NCI-H146 treated with DMSO at 0.1 percent for 48 hours (cell line): ENCODE measurements at regions not wholly inside any gene's neighbourhood (a gene's known extent, or its start where the extent isn't known, plus 50 kb on each side); places are given as distances from the start of the nearest gene placed in this dataset.

ENCODE experiments used
- DNase-seq: peaks from one replicate; lab custom pipeline; 2025; ENCODE audit not compliant: unreplicated experiment; lab: John Stamatoyannopoulos, UW

- no peak for DNase-seq
Measured at GRCh38 chr3:182527745-182528144, 265.6 kb upstream of the ATP11B start.

DNA sequence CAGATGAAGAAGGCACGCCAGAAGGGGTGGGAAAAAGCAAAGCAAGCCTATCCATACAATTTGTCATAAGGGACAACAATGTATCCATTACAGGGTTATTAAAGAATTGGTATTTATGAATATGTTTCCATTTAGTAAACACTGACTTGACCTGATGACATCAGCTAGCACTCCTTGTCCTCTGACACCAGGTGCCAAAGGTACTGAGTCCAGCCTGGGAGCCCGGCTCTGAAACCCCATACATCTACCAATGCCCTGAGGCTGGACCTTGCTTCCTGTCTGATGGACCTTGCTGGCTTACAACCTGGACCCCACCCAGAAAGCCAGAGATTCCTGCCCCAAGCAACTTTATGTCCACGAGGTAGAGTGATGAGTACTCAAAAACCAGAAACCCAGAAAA is 263.0 kb upstream of the ATP11B start:
- DNase-seq: no peak

- peak; percentile 35 for DNase-seq
Measured at GRCh38 chr3:182533394-182533793, 259.9 kb upstream of the ATP11B start.

- DNase-seq: no peak
Measured at GRCh38 chr3:182544542-182544941, 248.8 kb upstream of the ATP11B start.

DNA sequence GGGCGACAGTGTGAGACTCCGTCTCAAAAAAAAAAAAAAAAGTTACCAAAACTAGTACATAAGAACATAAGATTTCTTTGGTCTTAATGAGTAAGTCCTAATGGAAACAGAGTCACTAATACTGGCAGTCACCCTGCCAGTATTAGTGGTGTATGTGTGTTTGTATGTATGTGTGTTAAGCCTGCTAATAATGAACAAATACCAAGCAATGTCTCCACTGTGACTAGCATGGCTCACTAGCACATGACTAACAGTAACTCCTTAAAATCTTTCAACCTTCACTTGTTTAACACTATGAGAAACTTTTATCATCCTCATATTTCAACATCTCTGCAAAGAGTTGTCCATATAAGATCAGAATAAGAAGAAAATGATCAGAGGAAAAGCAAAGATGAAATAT is 231.0 kb upstream of the ATP11B start:
- DNase-seq: no peak

- no peak for DNase-seq
Measured at GRCh38 chr3:182565916-182566796, 227.1 kb upstream of the ATP11B start.

DNA sequence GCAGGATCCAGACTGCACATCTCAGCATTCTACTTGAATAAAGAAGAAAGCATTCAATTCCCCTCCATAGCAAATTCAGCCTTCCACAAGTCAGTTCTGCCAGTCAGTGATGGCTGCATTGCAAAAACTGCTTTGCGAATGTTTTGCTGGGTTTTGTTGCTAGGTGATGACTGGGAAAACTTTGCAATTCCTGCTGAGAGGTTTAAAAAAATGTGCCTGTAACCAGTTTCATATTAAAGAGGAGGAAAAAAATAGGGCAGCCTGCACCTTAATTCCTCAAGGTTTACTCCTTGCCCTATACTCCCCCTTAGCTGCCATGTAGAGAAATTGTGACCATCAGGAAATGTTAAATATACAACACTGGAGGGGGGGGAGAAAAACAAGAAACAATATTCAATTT is 225.6 kb upstream of the ATP11B start:
- DNase-seq: peak; percentile 30

- no peak for DNase-seq
Measured at GRCh38 chr3:182568261-182568660, 225.0 kb upstream of the ATP11B start.

DNA sequence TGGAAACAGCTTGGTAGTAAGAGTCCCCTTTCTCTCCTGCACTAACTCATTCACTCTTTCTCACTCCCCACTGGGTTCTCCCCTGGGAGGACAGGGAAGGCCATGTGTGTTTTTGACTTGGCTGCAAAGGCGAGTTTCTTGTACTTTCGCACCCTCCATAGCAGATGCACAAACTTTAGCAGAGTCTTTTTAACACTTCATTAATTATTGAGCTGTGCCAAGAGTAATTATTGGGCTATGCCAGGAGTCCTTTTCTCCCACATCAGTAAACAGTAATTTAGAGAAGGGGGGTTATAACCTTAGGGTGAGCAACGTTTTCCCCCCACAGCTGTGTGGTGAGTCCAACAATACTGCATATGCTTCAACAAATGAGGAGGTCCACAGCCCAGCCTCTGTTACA is 224.4 kb upstream of the ATP11B start:
- DNase-seq: no peak

DNA sequence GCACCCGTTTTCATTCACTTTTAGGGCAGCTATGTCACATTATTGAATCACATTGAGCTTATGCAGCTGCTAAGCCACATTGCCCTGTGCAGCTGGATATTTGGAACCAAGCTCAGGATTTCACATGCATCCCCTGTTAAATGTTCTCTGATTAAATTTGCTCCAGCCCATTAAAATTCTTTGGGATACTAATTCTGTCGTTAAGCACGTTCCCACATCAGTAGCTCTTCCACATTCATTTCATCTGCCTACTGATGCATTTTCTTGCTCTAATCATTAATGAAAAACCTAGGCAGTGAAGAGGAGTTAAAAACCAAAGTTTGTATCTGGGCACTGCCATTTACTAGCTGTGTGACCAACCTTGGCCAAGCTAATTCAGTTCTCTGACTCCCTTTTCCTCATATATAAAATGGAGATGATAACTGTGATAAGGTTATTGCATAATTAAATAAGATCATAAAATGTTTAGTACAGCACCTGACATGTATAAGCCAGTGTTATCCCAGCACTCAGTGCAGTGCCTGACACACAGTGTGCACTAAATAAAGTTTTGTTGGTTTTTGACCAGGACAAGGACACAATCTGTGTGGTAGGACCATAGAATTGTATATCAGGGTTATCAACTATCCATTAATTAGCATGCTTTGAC is 222.2 kb upstream of the ATP11B start:
- no peak for DNase-seq

GRCh38 chr3:182575941-182576340 is 217.4 kb upstream of the ATP11B start:
- DNase-seq: no peak

GRCh38 chr3:182583545-182583944 is 209.8 kb upstream of the ATP11B start:
- no peak for DNase-seq

DNA sequence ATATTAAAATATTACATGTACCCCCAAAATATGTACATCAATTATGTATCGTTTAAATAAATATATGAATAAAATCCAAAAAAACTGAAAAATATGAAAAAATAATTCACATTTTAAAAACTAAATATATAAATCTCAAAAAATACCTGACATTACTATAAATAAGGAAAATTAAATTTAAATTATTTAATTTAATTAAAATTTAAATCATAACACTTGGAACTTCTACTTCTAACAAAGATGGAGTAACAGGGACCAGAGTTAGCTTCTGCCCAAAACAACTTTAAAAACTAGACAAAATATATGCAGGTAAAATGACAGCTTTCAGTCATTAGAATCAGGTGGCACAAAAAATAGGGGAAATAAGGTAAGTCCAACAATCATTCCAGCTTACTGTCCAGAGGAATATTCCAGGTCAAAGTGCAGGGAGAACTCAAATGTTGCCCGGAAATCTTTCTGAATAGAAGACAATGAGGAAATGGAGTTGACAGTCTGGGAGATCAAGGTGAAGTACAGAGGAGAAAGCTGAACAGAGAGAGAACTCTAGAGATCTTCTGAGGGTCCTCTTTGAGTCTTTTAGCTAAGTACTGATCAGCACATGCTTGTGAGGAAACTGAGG is 207.7 kb upstream of the ATP11B start:
- DNase-seq: no peak

- peak; percentile 54 for DNase-seq
Measured at GRCh38 chr3:182592747-182593146, 200.6 kb upstream of the ATP11B start.

GRCh38 chr3:182596676-182597410 is 196.5 kb upstream of the ATP11B start:
- peak; percentile 100 for DNase-seq

DNA sequence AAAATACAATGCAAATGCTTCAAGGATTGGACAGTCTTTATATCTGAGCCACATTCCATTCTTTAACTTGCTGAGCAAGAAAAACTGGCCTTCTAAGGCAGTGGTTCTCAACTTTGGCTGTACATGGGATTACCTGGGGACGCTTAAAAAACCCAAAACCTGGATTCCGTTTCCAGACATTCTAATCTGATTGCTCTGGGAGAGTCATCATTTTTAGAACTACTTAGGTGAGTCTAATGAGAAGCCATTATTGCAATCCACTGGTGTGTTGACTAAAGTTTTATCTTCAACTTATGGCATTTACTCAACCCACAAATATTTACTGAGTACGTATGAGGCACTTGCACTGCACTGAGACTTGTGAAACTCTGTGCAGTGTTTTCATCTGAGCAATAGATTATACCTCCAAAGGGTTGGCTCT is 195.7 kb upstream of the ATP11B start:
- no peak for DNase-seq

- no peak for DNase-seq
Measured at GRCh38 chr3:182601597-182601996, 191.7 kb upstream of the ATP11B start.

DNA sequence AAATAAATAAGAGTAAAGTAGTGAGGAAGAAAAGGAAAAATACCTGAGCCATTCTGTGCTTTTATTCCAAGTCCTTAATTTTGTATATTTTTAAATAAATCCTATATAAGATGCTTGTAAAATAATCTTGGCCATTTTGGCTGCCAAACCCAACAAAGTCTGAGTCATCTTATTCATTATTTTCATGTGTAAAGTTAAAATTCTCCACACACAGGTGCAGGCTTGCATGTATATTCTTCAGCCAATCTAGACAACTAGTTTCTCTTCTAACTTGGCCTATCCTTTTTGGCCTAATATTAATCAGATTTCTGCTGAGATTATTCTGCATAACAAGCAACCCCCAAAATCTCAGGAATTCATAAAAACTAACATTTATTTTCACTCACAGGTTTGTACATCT is 189.8 kb upstream of the ATP11B start:
- no peak for DNase-seq

DNA sequence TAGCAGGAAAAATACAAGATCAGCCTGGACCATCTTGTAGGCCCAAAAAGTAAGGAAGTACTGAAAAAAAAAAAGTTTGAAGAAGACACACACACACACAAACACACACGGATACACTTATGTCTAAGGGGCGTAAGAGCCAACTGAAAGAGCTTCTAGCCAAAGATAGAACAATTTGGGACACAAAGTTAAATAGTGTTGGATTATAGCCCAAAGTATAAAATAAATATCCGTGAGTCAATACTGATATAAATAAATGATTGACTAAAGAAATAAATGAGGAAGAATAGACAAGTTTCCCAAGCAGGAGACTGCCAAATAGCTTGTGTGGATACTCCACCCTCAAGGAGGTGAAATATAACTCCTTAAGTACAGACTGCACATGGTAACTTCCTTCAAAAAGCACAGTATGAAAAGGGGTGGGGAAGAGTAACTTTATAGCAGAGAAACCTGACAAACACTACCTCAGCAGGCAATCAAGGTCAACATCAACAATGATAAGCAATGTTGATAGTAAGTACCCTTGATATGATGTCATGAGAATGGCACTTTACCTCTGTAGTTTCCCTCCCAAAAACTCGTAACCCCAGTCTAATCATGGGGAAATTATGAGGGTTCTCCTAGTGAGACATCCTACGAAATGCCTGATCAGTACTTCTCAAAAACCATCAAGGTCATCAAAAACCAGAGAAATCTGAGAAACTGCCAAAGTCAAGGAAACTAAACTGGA is 187.3 kb upstream of the ATP11B start:
- DNase-seq: no peak

DNA sequence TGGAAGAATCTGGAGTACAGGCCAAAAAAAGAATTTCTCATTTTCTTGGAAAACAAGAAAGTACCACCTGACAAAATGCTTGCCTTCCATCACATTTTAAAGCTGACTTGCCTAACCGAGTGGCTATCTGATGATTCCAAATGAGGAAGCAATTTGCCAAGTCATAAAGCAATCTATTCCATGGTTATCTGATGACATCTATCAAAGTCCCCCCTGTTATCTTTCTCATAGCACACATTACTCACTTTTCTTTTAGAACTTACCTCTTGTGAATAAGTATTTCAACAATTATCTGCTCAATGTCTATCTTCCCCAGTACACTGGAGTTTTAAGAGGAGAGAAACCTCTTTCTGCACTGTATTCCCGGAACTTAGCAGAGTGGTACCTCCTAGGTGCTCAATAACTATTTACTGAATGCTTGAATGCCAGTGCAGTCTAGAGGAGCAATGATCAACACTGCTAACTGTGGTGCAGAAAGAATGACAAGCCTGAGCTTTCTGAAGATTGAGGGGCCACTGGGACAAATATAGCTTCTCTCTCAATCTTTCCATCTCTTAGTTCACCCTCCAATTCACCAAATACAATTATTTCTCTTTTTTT is 186.3 kb upstream of the ATP11B start:
- no peak for DNase-seq
